ENCODE measurements at regions not wholly inside any gene's neighbourhood (a gene's known extent, or its start where the extent isn't known, plus 50 kb on each side); places are given as distances from the start of the nearest gene placed in this dataset.

DNA sequence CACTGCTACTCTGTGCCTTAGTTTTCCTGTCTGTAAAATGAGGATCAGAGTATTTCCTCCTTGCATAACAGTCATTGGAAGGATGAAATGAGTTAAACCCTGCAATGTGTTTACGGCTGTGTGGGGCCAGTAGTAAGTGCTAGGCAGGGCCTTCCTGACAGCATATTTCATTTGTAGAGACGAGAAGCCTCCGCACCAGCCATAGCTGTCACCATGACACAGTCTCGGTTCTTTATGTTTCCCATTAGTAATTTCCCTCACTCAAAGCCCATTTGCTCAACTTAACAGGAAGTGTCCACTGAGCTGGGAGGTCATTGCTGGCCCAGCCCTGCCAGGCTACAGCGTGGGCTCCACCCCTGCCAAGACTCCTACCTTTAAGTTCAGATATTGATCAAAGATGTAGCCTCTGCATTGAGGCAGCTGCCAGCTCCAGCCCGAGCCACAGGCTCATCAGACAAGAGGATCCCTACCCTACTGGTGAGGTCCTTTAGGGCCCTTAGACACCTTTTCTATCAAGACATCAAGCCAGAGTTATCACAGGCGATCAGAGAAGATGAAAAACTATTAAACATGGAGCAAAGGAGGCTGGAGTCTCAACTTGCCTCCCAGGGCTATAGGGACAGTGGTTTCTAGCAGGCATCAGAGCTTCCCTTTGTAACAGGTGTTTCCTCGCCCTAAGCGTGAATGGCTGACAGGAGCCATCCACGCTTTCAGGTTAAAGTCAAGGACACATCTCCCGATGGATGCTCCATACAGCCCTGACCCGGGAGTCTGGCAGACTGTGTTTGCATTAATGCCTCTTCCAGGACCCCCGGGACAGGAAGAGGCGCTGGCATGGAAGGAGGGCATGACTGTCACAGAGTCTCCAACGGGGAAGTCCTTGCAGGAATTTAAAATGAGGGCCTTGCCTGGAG lies 251.7 kb downstream of the NDUFA10 start:
- H3K4me3 ChIP-seq (ENCODE audit: low read depth, low read length): no peak overlapping the region
- DNase-seq (ENCODE audit: low read depth): no peak
- TF ChIP-seq, protein P1, sequence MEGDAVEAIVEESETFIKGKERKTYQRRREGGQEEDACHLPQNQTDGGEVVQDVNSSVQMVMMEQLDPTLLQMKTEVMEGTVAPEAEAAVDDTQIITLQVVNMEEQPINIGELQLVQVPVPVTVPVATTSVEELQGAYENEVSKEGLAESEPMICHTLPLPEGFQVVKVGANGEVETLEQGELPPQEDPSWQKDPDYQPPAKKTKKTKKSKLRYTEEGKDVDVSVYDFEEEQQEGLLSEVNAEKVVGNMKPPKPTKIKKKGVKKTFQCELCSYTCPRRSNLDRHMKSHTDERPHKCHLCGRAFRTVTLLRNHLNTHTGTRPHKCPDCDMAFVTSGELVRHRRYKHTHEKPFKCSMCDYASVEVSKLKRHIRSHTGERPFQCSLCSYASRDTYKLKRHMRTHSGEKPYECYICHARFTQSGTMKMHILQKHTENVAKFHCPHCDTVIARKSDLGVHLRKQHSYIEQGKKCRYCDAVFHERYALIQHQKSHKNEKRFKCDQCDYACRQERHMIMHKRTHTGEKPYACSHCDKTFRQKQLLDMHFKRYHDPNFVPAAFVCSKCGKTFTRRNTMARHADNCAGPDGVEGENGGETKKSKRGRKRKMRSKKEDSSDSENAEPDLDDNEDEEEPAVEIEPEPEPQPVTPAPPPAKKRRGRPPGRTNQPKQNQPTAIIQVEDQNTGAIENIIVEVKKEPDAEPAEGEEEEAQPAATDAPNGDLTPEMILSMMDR (IDR thresholded peaks at IDR 0.05; ENCODE audit: insufficient read depth, low read depth, low read length): no peak

DNA sequence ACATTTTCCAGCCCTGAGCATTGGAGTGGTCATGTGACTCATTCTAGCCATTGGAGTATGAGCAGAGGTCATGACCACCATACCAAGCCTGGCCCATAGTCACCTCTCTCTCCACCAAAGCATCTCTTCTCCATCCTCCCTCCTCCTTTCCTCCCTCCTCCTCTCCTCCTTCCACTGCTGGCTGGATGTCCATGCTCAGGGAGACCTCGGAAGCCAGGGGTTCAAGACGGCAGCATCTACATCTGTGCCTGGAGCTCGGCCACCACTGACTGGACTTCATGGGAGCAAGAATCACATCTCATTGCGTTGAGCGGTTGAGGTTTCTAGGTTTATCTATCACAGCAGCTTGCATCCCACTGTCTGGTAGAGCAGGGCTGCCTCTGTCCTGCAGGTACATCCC lies 252.4 kb downstream of the NDUFA10 start:
- TF ChIP-seq, protein P1 (IDR thresholded peaks at IDR 0.05; ENCODE audit: insufficient read depth, low read depth, low read length): no peak
- H3K4me3 ChIP-seq (ENCODE audit: low read depth, low read length): no peak overlapping the region

GRCh38 chr2:239770246-239770639 lies 254.9 kb downstream of the NDUFA10 start:
- TF ChIP-seq, protein P1 (IDR thresholded peaks at IDR 0.05; ENCODE audit: insufficient read depth, low read depth, low read length): no peak
- no peak overlapping the region for H3K4me3 ChIP-seq (ENCODE audit: low read depth, low read length)
- DNase-seq (ENCODE audit: low read depth): no peak

More for the DNA sequence above, 252.4 kb downstream of the NDUFA10 start:
- DNase-seq (ENCODE audit: low read depth): no peak

- DNase-seq (ENCODE audit: low read depth): no peak
- no peak overlapping the region for H3K4me3 ChIP-seq (ENCODE audit: low read depth, low read length)
- TF ChIP-seq, protein P1 (IDR thresholded peaks at IDR 0.05; ENCODE audit: insufficient read depth, low read depth, low read length): no peak
Measured at GRCh38 chr2:239769554-239770245, 255.4 kb downstream of the NDUFA10 start.

GRCh38 chr2:239768907-239769553 lies 256.1 kb downstream of the NDUFA10 start:
- TF ChIP-seq, protein P1 (IDR thresholded peaks at IDR 0.05; ENCODE audit: insufficient read depth, low read depth, low read length): no peak
- DNase-seq (ENCODE audit: low read depth): no peak
- H3K4me3 ChIP-seq (ENCODE audit: low read depth, low read length): no peak overlapping the region

GRCh38 chr2:239768031-239768790 lies 256.9 kb downstream of the NDUFA10 start:
- no peak overlapping the region for H3K4me3 ChIP-seq (ENCODE audit: low read depth, low read length)
- no peak for DNase-seq (ENCODE audit: low read depth)
- TF ChIP-seq, protein P1 (IDR thresholded peaks at IDR 0.05; ENCODE audit: insufficient read depth, low read depth, low read length): no peak
